GM23248 (cell line): ENCODE measurements at regions not wholly inside any gene's neighbourhood (a gene's known extent, or its start where the extent isn't known, plus 50 kb on each side); places are given as distances from the start of the nearest gene placed in this dataset.

Source experiments
- EZH2 ChIP-seq: fragments of 200-600 bp; sonication (generic); IDR thresholded peaks from 2 replicates; pipeline ENCODE4 v1.6.1; 2018; ENCODE audit warnings: antibody characterized with exemption, mild to moderate bottlenecking; ENCODE audit not compliant: insufficient read depth, poor library complexity, severe bottlenecking
- EZH2phosphoT487 ChIP-seq: fragments of 200-600 bp; sonication (generic); IDR thresholded peaks from 2 replicates; pipeline ENCODE4 v1.6.1; 2018; ENCODE audit warnings: antibody characterized with exemption, moderate library complexity, mild to moderate bottlenecking, low read depth; ENCODE audit not compliant: insufficient read depth

- no peak for TF ChIP-seq EZH2phosphoT487
- TF ChIP-seq EZH2: no peak
These were observed 158.2 kb upstream of the PTPRZ1 start for GRCh38 chr7:121714559-121715303.
